ENCODE measurements at regions not wholly inside any gene's neighbourhood (a gene's known extent, or its start where the extent isn't known, plus 50 kb on each side); places are given as distances from the start of the nearest gene placed in this dataset.
"Not testable (repeated sequence)": the region's sequence is repeated elsewhere in the genome, so short reads cannot be mapped to it uniquely, and the experiment has no call there.

DNA sequence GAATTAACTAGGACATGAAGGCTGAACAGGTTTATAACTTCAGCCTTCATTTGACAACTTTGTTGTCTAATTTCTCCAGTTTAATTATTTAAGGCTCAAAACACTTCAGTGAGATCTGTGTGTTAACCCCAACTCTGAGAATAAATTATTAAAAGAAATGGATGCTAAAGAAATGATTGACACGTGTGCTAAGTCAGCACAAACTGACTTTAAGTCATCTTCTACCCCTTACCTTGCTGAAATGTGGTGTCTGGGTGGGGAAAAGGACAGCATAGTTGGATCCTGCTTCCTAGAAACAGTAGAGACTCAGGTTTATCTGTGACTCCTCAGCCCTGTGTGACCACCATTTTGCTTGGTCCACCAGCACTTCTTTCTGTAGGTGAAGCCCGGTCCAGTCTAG is 324.8 kb upstream of the NPSR1 start:
- DNase-seq (ENCODE audit: low read depth): no peak

DNA sequence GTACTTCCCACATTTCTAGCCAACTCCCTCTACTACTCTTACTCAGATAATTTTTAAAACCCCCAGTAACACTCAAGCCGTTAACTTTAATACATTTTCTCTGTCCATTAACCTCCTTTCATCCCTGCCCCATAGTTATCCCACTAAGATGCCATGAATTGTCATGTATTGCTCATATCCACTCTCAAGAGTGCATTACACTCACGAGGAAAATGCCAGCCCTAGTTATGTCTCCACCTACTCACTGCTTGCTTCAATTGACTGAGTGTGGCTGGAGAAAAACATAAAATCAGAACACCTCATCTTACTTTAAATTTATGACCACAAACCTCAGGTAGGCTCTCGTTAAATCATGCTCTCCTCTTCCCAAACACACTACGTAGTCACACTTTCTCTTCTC is 324.1 kb upstream of the NPSR1 start:
- no peak for DNase-seq (ENCODE audit: low read depth)

DNA sequence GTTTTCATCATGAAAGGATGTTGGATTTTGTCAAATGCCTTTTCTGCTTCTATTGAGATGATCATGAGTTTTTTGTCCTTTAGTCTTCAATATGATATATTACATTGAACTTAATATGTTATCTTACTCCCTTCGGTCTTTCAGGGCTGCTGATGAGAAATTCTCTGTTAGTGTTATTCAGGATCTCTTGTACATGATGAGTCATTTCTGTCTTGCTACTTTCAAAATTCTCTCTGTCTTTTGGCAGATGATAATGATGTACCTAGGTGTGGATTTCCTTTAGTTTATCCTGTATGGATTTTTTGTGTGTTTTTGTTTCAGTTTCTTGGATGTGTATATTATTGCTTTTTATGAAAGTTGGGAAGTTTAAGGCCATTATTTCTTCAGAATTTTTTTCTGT is 320.9 kb upstream of the NPSR1 start:
- no peak for DNase-seq (ENCODE audit: low read depth)

DNA sequence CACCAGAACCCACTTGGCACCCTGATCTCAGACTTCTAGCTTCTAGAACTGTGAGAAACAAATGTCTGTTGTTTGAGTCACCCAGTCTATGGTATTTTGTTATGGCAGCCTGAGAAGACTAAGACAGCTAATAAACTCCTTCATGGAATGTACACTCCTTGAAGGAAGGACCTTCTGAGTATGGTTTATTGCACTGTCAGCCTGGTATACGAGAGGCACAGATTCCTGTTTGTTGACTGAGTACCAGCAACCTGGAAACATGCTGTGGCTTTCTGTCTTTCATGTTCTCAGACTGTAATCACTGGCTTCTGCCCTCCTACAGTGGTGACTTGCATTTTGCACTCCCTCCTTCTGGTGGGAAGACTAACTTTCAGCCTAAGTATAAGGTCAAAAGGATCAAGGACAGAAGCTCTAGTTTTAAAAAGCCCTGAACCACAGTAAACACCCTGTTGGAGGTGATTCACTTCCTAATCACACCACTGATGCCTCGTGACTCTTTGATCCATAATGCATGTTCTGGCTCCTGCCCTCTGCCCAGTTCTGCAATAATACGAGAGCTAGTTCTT is 319.0 kb upstream of the NPSR1 start:
- no peak for DNase-seq (ENCODE audit: low read depth)

DNA sequence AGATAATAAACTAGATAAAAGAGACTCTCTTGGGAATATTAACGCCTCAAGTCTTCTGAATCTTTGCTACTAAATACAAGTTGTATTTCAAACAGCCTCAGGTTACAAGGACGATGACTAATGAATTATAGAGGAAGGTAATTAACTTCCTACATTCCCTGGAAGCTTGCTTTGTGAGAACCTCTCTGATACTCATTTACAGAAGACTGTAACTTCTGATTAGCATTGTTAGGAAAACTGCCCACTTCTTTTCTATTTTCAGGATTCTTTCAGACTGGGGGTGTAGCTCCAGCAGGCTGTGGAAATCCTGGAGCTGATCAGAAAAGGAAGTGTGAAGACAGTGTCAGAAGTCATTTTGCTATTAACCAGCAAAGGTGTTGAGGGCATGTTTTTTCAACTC is 316.7 kb upstream of the NPSR1 start:
- DNase-seq (ENCODE audit: low read depth): no peak

DNA sequence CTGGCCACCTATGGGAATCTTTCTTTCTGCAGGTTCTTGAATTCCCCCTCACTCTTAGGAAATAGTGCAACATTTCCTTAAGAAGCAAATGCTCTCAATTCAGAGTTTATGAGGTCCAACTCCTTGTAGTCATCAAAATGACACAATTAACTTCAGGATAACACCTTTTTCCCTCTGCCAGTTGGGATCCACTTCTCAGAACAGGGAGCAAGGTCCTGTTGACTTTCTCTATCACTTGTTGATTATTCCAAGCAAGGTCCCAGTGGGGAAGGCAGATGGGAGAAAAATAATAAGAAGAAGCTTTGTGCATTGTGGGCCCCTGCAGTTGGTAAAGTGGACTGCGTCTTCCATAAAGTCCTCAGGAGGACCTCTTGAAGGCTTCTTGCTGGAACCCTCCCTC is 315.6 kb upstream of the NPSR1 start:
- DNase-seq (ENCODE audit: low read depth): no peak

DNA sequence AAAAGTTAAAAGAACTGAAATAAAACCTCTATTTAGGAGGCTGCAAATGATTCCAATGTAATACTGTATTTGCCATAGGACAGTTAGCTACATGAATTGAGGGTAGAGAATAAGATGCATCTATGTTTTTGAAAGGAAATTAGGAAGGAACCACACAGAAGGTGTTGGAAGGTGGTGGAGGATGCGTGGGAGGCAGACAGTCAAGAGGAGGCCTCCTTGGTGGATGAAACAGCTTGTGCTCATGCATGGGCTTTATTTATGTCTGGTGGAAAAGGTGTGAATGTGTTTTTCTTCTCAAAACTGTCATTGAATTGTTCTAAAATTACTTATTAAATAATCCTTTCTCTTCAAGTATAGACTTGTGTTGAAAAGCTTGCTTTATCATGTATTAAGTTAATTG is 314.4 kb upstream of the NPSR1 start:
- DNase-seq (ENCODE audit: low read depth): no peak

DNA sequence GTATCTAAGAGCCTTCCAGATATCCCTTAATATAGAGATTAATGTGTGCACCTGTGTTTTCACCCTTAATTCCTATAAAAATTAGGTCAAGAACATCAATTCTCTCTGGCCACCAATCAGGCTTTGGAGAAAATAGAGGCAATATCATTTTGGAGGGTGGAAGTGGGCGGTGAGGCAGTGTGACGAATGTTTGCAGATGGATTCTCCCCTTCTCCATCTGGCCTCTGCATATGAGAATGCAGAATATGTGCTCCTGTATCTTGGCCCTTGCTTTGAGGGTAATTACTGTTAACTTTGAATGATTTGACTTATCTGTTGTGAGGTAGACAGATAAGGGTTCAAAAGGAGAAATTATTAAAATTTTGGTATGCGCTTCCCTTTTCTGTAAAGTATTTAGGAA is 304.0 kb upstream of the NPSR1 start:
- DNase-seq (ENCODE audit: low read depth): no peak

DNA sequence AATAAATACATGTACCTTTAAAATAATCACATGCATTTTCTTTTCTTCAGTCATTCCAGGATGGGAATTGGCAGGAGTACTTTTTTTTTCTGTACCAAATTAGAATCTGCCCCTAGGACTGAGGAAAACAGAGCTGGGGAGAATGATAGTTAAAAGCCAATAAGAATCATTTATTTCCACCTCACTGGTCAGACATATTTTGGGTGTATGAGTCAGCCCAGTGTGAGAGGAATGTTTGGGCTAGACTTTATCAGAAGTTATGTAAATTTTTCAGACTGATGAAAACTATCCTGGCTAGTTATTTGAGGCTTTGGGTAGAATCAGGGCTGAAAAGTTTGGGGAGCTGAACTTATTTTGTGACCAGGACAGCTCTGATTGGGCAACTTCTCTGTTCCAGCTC is 303.1 kb upstream of the NPSR1 start:
- DNase-seq (ENCODE audit: low read depth): no peak

DNA sequence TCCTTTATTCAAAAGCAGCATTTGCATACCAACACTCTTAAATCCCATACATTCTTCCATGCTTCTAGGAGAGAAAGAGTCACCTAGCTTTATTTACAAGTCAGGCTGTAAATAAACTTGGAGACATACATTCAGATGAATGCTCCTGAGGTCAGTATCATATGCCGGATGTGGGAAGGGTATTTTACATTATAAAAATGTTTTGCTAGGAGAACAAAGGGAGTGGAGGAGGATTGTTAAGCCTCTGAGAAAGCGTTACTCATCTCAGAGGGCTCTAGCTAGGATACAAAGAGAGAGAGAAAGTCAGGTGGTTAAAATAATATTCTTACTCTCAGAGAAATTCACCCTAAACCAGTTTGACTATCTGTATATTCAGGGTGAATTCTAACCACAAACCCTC is 300.9 kb upstream of the NPSR1 start:
- DNase-seq (ENCODE audit: low read depth): no peak

DNA sequence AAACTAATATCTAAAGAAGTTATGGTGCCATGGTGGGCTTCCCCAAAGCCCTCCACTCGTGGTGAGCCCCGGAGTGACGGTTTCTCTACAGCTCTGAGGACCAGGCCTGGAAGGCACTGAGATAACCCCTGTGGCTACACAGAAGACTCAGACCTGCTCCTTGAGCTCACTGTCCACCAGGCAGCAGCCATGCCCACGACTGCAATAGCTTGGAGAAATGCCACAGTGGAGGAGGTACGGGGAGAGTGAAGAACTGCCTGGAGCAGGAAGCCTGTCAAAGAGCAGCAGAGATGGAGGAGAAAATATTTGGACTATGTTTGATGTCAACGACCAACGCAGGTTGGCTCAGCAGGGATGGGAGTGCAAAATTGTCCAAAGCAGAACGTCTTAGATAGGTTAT is 300.1 kb upstream of the NPSR1 start:
- DNase-seq (ENCODE audit: low read depth): no peak

DNA sequence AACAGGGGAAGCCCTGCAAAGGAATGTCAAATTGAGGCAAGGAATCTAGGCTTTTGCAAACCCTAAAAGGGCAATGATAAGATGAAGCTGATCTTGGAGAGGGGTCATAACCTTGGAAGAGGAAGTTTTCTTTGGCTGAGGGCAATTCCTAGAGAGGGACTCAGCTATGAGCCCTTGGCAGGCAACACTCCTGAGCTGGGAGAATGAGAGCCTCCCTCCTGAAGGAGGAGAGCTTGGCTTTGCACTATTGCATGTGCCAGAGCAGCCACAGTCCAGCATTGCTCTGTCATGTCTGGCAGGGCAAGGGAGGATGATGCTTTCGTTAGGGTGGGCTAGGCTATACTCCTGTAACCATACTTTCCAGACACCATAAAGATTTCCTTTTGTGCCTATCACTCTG is 299.4 kb upstream of the NPSR1 start:
- not testable (repeated sequence) for DNase-seq (ENCODE audit: low read depth)

DNA sequence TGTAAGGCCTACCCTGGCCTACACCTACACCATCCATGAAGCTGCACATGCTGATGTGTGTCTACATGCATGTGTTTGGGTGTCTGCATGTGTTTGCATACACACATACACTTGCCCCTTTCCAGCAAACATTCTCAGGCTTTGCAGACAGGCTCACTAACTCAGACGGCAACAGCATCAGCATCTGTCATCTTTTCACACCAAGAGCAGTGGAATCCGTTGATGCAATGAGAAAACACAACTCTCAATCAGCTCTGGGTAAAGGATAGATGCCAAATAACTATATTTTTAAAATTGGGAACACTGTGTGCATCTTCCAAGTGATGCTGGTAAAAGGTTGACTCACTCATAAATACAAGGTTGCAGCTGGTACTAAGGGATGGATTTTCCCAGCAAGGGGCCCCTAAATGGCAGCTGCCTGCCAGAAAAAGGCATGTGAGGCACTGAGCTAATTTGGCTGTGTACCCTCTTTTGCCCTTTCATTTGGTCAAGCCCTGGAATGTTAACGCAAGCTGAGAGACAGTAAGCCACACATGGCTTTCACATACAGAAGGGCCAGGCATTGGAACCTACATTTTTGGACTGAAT is 296.3 kb upstream of the NPSR1 start:
- DNase-seq (ENCODE audit: low read depth): no peak

DNA sequence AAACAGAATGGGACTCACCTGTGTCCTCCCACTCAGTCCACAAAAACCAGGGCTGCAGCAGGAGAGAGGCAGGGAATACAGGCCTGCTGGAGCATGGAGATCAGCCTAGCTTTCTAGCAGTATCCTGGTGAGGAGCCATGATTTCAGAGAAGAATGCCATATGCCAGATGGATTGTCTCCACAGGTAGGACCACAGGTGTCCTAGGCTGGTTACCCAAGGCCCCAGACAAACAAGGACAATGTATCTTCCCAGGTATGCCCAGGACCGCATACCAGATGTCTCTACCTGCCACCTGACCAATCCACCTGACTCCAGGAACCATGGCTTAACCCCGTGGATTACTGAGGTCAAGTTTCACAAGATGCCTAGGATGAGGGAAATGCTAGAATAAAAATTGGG is 295.4 kb upstream of the NPSR1 start:
- DNase-seq (ENCODE audit: low read depth): no peak

DNA sequence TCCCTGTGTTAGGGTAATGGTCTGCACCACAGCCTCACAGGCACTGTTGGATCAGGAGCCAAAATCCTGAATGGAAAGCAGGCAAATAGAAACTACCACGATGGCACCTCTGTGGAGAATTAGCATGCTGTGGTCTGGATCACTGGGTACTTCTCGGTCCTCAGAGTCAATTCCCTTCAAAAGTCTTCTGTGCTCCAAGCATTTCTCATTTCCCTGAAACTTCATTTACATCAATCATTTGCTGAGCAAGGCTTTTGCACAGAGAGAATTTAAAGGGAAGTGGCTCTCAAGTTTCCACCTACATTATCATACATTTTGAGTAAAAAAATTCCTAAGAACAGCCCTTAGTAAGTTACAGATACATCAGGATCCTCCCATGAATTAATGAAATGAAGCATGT is 293.9 kb upstream of the NPSR1 start:
- no peak for DNase-seq (ENCODE audit: low read depth)

DNA sequence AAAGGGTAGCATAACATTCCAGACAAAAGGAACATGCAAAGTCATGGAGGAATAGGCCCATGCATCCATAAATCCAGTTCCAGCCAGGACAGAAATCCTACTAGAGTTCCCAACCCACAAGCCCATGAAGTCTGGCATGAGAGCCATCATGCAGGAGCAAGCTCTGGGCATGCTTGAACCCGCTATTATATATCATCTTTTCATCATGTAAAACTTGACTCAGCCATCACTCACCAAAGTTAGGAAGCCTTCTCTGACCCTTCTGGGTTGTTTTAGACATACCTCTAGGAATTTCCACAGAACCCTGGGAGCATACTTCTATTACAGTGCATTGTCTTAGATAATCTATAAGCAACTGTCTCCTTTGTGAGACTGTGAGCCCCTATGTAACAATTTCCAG is 293.0 kb upstream of the NPSR1 start:
- DNase-seq (ENCODE audit: low read depth): no peak

DNA sequence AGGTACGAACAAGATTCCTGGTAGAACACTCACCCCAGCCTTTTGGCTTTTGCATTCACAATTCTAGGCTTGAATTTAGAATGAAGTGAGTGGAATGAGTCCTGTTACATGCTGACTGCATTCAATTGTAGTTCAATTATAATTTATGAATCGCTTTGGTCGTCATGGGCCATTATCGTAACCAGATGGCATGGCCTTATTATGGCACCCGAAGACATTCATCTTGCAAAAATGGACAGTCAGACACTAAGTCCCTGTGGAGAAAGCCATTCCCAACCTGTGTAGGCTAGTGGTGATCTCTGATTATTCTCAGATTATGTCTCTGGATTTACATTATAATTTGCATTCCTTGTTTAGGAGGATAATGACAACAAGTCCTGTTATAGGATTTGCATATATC is 292.4 kb upstream of the NPSR1 start:
- DNase-seq (ENCODE audit: low read depth): no peak

DNA sequence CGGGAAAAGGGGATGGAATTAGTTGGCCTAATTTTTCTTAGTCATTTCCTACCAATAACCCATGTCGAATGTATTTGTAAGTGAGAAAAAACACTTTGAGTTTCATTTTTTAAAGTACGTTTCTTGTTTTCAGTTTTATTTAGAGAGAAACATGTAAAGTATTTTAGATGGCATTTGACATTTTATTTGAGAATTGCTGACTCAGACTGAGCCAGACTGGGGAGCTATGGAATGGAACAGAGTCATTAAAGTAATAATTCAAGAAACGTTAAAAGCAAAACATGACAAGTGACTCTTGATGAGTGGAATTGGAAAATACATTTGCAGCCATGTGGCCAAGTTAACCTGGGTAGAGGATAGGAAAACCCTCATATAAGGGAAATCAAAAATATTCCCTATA is 286.1 kb upstream of the NPSR1 start:
- no peak for DNase-seq (ENCODE audit: low read depth)

DNA sequence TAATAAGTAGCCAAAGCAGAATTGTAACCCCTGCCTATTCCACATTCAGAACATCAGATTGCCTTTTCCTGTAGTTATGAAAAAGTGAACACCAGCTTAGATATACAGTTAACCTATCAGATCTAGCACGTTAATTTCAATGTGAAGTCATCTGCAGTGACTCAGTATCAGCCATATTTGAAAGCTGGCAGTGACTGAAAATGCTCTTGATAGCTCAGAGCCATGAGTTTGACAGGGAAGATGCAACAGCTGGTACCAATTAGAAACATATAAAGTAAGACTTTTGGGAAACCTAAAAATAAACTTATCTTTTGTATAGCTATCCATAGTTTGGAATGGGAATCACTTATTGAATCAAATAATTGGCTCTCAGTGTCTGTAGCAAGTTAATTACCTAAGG is 284.1 kb upstream of the NPSR1 start:
- DNase-seq (ENCODE audit: low read depth): no peak

DNA sequence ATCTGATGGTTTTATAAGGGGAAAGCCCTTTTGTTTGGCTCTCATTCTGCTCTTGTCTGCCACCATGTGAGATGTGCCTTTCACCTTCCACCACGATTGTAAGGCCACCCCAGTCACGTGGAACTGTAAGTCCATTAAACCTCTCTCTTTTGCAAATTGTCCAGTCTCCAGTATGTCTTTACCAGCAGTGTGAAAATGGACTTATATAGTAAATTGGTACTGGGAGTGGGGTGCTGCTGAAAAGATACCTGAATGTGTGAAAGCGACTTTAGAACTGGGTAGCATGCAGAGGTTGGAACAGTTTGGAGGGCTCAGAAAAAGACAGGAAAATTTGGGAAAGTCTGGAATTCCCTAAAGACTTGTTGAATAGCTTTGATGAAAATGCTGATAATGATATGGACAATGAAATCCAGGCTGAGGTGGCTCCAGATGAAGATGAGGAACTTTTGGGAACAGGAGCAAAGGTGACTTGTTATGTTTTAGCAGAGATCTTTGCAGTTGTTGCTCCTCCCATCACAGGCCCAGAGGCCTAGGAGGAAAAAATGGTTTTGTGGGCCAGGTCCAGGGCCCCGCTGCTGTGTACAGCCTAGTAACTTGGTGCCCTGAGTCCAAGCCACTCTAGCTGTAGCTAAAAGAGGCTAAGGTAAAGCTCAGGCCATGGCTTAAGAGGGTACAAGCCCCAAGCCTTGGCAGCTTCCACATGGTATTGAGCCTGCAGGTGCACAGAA is 275.7 kb upstream of the NPSR1 start:
- DNase-seq (ENCODE audit: low read depth): no peak

DNA sequence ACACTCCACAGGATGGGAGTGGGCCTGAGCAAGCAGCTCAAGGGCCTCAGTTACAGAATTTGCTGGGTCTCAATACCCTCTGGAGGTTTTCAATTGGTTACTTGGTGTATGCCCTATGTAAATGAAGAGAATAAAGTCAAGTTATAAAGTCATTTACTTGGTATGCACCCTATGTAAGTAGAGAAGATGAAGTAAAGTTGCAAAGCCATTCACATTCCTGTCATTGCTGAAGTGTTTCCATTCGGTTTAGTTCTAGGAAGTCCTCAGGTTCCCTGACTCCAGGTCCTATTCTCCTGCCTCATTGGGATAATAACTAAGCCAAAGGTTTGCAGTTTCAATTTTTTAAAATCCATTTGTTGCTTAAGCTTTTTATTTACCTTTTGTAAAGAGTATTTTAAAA is 272.6 kb upstream of the NPSR1 start:
- no peak for DNase-seq (ENCODE audit: low read depth)

DNA sequence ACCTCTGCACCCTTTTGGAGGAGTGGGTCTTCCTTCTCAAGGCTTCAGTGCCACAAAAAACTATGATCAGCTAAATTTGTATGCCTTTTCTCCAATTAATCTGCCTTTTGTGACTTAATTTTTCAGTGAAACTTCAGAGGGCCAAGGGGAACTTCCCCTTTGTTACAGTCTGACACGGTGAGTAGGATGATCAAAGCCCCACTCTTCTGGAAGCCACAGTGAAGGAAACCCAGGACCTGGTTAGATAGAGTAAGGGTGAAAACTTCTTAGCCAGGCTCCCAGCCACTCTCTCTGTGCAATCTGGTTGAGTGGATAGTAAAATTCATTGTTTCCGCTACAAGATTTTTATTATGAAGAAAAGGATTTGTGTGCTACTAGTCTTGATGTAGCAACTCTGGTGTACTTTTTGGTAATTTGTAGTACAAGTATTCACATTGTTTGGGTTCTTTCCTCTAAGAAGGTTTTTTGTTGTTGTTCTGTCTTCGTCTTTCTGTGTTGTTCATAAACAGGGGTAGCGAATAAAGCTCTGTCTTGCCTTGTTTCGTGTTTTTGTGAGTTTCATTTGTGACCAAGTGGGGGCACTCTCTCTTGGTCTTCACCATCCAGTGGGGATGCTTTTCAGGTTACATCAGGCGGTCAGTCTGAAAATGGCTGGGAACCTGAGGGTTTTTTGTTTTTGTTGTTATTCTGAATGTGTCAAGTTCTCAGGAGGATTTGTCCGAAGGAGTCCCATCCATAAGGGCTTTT is 268.5 kb upstream of the NPSR1 start:
- no peak for DNase-seq (ENCODE audit: low read depth)

DNA sequence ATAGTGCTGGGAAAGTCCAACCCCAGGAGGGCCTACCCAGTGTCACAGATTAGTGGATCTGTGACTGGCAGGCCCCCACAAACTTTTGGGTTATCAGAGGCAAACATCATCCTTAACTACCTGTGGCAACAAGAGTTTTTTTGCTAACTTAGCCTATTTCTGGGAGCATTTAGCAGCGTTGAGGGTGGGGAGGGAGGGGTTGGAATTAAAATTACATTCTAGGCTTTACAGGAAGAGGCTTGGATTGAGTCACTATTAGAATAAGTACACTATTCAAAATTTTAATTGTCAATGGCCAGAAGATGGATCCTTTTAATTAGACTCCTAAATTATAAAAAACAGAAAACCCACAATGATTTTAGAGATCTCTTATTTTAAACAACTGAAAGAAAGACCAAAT is 267.9 kb upstream of the NPSR1 start:
- DNase-seq (ENCODE audit: low read depth): no peak

Data from activated T-cell treated with anti-CD3 and anti-CD28 coated beads for 1 hour (primary cell).